GM12872 (cell line): ENCODE measurements at regions not wholly inside any gene's neighbourhood (a gene's known extent, or its start where the extent isn't known, plus 50 kb on each side); places are given as distances from the start of the nearest gene placed in this dataset.

ENCODE experiments used
- TF ChIP-seq, protein P1 (sequence below): IDR thresholded peaks from 3 replicates; pipeline ENCODE4 v1.5.1; 2011; ENCODE audit warnings: low read depth, mild to moderate bottlenecking, low read length, moderate library complexity; ENCODE audit not compliant: insufficient read depth

DNA sequence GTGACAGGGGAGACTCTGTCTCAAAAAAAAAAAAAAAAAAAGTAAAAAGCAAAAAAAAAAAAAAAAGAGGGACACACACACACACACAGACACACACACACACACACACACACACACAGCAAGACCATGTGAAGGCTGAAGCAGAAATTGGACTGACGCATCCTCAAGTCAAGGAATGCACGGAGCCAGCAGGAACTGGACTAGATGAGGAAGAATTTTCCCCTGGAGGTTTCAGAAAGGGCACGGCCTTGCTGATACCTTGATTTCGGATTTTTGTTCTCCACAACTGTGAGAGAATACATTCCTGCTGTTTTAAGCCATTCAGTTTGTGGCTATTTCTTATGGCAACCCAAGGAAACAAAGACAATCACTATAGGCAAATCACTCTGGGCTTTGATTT, 176.9 kb upstream of the SALL4 start:
- TF ChIP-seq, protein P1, sequence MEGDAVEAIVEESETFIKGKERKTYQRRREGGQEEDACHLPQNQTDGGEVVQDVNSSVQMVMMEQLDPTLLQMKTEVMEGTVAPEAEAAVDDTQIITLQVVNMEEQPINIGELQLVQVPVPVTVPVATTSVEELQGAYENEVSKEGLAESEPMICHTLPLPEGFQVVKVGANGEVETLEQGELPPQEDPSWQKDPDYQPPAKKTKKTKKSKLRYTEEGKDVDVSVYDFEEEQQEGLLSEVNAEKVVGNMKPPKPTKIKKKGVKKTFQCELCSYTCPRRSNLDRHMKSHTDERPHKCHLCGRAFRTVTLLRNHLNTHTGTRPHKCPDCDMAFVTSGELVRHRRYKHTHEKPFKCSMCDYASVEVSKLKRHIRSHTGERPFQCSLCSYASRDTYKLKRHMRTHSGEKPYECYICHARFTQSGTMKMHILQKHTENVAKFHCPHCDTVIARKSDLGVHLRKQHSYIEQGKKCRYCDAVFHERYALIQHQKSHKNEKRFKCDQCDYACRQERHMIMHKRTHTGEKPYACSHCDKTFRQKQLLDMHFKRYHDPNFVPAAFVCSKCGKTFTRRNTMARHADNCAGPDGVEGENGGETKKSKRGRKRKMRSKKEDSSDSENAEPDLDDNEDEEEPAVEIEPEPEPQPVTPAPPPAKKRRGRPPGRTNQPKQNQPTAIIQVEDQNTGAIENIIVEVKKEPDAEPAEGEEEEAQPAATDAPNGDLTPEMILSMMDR: no peak

DNA sequence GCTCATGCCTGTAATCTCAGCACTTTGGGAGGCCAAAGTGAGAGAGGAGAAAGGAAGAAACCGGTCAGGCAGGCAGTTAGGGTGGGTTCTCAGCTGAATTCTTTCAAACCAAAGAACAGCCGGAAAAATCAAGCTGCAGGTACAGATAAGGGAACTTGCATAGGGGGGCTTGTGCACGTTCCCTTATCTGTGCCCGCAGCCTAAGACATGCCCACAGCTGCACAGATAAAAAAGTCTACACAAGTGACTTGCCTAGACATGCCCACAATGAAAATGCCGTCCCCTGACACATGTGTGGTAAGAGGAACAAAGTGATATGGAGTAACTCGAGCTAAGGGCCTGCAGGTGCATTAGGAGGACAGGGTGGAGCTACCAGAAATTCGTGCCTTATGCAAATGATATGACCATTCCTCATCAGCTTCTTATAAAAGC, 175.8 kb upstream of the SALL4 start:
- TF ChIP-seq, protein P1: no peak

DNA sequence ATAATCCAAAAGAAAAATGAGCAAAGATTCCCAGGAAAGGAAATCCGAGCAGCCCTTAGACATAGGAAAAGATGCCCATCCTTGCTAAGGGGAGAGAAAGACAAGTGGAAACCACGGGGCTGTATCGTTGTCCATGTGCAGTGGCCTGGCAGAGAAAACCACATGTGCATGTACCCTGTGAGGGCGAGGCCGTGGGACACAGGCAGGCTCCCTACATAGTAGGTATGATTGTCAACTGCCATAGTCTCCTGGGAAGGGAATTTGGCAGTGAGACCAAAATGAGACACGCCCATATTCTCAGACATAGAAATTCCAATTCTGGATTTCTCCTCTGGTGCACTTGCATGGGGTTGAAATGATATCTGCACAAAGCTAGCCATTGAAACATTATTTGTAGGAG, 169.7 kb upstream of the SALL4 start:
- TF ChIP-seq, protein P1: no peak

DNA sequence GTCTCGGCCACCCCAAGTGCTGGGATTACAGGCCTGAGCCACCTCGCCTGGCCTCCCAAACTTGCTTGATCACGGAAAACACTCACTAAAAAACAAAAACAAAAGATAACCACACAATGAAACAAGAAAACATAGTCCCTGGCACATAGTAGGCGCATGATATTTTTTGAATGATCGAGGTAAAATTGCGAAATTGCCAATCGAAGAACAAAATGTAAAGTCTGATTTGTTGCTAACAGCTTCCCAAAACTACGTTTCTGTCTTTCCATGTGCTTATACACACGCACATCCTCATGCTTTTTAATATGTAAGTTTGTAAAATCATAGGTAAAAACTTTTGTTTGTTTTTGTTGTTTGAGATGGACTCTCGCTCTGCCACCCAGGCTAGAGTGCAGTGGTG, 168.5 kb upstream of the SALL4 start:
- TF ChIP-seq, protein P1: no peak

DNA sequence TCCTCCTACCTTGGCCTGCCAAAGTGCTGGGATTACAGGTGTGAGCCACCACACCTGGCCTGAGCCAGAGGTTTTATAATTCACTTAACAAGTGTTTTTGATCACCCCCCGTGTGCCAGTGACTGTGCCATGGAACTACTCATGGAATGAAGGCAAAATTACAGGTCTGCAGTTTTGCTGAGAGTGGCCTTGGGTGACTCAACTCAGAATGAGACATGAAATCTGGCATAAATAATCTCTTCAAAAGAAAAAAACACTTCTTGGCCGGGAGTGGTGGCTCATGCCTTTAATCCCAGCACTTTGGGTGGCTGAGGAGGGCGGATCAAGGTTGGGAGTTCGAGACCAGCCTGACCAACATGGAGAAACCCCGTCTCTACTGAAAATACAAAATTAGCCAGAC, 166.9 kb upstream of the SALL4 start:
- TF ChIP-seq, protein P1: no peak

DNA sequence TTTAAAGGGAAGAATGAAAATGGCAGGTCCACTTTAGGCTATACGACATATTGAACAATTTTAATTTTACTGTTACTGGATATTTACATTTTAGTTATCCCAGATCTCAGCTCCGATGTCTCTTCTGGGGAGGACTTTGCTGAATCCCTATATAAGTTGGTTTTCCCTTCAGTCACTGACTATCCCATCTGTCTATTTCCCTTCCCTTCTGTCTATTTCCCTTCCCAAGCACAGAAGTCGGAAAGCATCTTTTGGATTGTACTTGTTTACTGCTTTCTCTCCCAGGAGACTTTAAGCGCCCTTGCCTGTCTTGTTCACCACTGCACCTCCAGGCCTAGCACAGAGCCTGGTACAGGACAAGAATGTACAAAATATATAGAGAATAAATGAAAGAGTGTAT, 165.8 kb upstream of the SALL4 start:
- TF ChIP-seq, protein P1: no peak

DNA sequence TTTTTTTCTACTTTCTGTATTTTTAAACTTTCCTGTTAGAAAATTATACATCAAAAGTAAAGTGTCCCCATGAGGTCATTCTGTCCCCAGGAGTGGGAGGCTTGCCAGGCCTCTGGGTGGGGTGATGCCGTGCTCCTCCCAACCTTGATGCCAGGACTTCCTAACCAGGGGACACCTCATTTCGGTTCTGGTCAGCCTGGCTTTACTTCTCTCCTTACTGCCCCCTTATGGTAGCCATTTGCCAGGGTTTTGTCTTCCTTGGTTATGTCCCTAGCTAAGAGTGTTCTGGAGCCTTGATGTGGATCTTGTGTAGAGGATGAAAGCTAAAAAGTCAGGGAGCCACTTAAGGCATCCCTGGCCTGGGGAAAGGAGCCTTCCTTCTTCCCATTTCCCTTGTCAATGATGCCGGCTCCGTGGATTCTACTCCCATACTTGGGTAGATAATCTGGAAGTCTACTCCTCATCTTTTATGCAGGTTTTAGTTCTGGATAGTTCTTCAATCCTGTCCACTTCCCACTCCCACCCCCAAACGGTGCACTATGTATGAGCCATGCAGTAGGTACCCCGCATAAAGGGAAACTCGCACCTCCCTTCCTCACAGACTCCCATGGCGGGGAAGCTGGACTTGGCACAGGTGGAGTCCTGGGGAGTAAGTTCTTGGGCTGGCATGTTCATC, 164.1 kb upstream of the SALL4 start:
- TF ChIP-seq, protein P1: peak; percentile 58
